ENCODE measurements at regions not wholly inside any gene's neighbourhood (a gene's known extent, or its start where the extent isn't known, plus 50 kb on each side); places are given as distances from the start of the nearest gene placed in this dataset.

DNA sequence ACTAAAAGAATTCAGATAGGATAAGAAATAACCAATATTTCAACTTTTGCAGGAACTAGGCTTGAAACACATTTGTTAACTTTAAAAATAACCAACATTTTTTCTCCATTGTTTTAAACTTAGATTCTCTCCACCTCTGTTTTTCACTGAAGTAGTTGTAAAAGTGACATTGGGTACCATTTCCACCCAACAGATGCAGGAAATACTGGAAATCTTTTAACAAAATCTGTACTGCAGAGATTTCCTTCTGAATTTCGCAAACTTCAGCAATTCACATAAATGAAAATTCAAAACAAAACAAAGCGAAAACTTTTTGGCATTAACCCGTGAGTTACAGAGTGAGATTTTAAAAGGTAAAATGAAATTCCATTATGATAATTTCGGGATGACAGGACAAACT lies 731.7 kb downstream of the RFPL4B start:
- no peak for TF ChIP-seq POLR2A (IDR thresholded peaks at IDR 0.05)
- TF ChIP-seq, protein P1, sequence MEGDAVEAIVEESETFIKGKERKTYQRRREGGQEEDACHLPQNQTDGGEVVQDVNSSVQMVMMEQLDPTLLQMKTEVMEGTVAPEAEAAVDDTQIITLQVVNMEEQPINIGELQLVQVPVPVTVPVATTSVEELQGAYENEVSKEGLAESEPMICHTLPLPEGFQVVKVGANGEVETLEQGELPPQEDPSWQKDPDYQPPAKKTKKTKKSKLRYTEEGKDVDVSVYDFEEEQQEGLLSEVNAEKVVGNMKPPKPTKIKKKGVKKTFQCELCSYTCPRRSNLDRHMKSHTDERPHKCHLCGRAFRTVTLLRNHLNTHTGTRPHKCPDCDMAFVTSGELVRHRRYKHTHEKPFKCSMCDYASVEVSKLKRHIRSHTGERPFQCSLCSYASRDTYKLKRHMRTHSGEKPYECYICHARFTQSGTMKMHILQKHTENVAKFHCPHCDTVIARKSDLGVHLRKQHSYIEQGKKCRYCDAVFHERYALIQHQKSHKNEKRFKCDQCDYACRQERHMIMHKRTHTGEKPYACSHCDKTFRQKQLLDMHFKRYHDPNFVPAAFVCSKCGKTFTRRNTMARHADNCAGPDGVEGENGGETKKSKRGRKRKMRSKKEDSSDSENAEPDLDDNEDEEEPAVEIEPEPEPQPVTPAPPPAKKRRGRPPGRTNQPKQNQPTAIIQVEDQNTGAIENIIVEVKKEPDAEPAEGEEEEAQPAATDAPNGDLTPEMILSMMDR (IDR thresholded peaks at IDR 0.05) = no peak
